CD4-positive, alpha-beta T cell (primary cell): ENCODE measurements at regions not wholly inside any gene's neighbourhood (a gene's known extent, or its start where the extent isn't known, plus 50 kb on each side); places are given as distances from the start of the nearest gene placed in this dataset.

Experiments
- ATAC-seq: fragments of 200-7000 bp; cut with Tn5 transposase; one replicate; pipeline ENCODE4 v1.10.0; 2022; ENCODE audit warnings: mild to moderate bottlenecking; ENCODE audit not compliant: poor library complexity
- CTCF ChIA-PET: fragments of 350-600 bp; sonication (Branson Sonifier 250); formaldehyde crosslinking; loops from one replicate; lab custom pipeline; 2021; ENCODE audit warnings: antibody characterized with exemption, inconsistent platforms; lab: Charles Lee
- POLR2A ChIA-PET: fragments of 350-600 bp; sonication (Branson Sonifier 250); formaldehyde crosslinking; loops from one replicate; lab custom pipeline; 2021; ENCODE audit warnings: antibody characterized with exemption, inconsistent platforms; lab: Charles Lee
- DNase-seq, 14 experiments: peaks; one replicate each; pipeline ENCODE4 v3.0.0-alpha.2; 2013 to 2020; ENCODE audit warnings: mixed read lengths in 2 of 14
- H3K27ac ChIP-seq, 2 donors: one replicate each; pipeline versions ENCODE4 v1.5.1 to v1.7.0; 2013; ENCODE audit warnings: low read length in 2 of 2, low read depth in 1 of 2, mild to moderate bottlenecking in 1 of 2
- H3K27me3 ChIP-seq, 2 experiments: 1 replicate in 1 of 2; 2 replicates in 1 of 2; pipeline versions ENCODE4 v1.6.1 to v1.7.0; 2013; ENCODE audit warnings: low read length in 2 of 2, control low read depth in 1 of 2, mild to moderate bottlenecking in 1 of 2, moderate library complexity in 1 of 2; ENCODE audit not compliant: insufficient read depth in 2 of 2, control insufficient read depth in 1 of 2
- H3K36me3 ChIP-seq: one replicate; pipeline ENCODE4 v1.6.1; 2013; ENCODE audit warnings: low read length, control low read depth; ENCODE audit not compliant: insufficient read depth
- H3K4me1 ChIP-seq: one replicate; pipeline ENCODE4 v1.6.1; 2013; ENCODE audit warnings: low read length, control low read depth; ENCODE audit not compliant: insufficient read depth
- H3K4me3 ChIP-seq: one replicate; pipeline ENCODE4 v1.5.1; 2013; ENCODE audit warnings: mild to moderate bottlenecking, low read length, moderate library complexity
- H3K9me3 ChIP-seq, 2 experiments: 1 replicate in 1 of 2; 2 replicates in 1 of 2; pipeline versions ENCODE4 v1.6.1 to v1.7.0; 2013; ENCODE audit warnings: low read length in 2 of 2, mild to moderate bottlenecking in 2 of 2, control low read depth in 1 of 2, moderate library complexity in 1 of 2; ENCODE audit not compliant: control insufficient read depth in 1 of 2, insufficient read depth in 1 of 2
- H3K27ac Mint-ChIP-seq: one replicate; pipeline ENCODE4 v1.8.0; 2020; ENCODE audit warnings: mixed read lengths
- H3K27me3 Mint-ChIP-seq: one replicate; pipeline ENCODE4 v1.8.0; 2021; ENCODE audit warnings: mixed read lengths
- H3K36me3 Mint-ChIP-seq: one replicate; pipeline ENCODE4 v1.8.0; 2021; ENCODE audit warnings: low read depth, mixed read lengths
- H3K4me1 Mint-ChIP-seq: one replicate; pipeline ENCODE4 v1.8.0; 2021; ENCODE audit warnings: low read depth, mixed read lengths
- H3K4me3 Mint-ChIP-seq: one replicate; pipeline ENCODE4 v1.8.0; 2020; ENCODE audit warnings: mild to moderate bottlenecking, mixed read lengths
- H3K9me3 Mint-ChIP-seq: one replicate; pipeline ENCODE4 v1.8.0; 2020; ENCODE audit warnings: mixed read lengths
- CTCF ChIP-seq: fragments of 200-600 bp; IDR thresholded peaks from one replicate; pipeline ENCODE4 v1.8.0; 2022; ENCODE audit warnings: antibody characterized with exemption, mild to moderate bottlenecking
- intact Hi-C, 2 experiments: fragments of 100-400 bp; cut with DNase I in 1 of 2; cut with micrococcal nuclease in 1 of 2; formaldehyde crosslinking; loops; one replicate each; pipeline versions ENCODE4 v1.15.1 to v1.9.0; 2023 to 2025; cut with DNase I, micrococcal nuclease

- Mint-ChIP-seq H3K36me3 (no peaks in the 10 kb centered on the region), H3K4me1 (no peaks in the 10 kb centered on the region), H3K9me3 (peaks cover 7% of the 10 kb centered on the region), H3K27me3 (no peaks in the 10 kb centered on the region), H3K4me3 (no peak overlapping the region), H3K27ac (no peak overlapping the region)
- Histone ChIP-seq H3K27me3 (no peaks in the 10 kb centered on the region), H3K36me3 (no peaks in the 10 kb centered on the region), H3K4me1 (no peaks in the 10 kb centered on the region), H3K4me3 (no peak overlapping the region), H3K9me3 (peaks cover 0 to 3% of the 10 kb centered on the region in 2 experiments), H3K27ac (no peak overlapping the region)
- intact Hi-C loops, result no loop called here
- no peak for TF ChIP-seq CTCF
- DNase-seq, result no peak
- ChIA-PET POLR2A (no interaction called here), CTCF (no interaction called here)
- no peak for ATAC-seq
Measured at GRCh38 chr6:50305660-50306059, 255.9 kb upstream of the DEFB112 start.

GRCh38 chr6:50318536-50318935, 268.8 kb upstream of the DEFB112 start:
- no peaks in the 10 kb centered on the region for H3K36me3 ChIP-seq
- no peaks in the 10 kb centered on the region for H3K4me1 ChIP-seq
- H3K27me3 ChIP-seq, result no peaks in the 10 kb centered on the region
- H3K27ac ChIP-seq, result no peak overlapping the region
- no peak for ATAC-seq
- Mint-ChIP-seq H3K4me1 (no peaks in the 10 kb centered on the region), H3K36me3 (no peaks in the 10 kb centered on the region), H3K4me3 (no peak overlapping the region), H3K27ac (no peak overlapping the region), H3K27me3 (no peaks in the 10 kb centered on the region), H3K9me3 (peaks cover 1% of the 10 kb centered on the region)
- no peak overlapping the region for H3K4me3 ChIP-seq
- no peak for TF ChIP-seq CTCF
- CTCF ChIA-PET, result no interaction called here
- H3K9me3 ChIP-seq, result peaks cover 0 to 6% of the 10 kb centered on the region in 2 experiments
- DNase-seq, result no peak
- intact Hi-C loops, result no loop called here
- POLR2A ChIA-PET, result no interaction called here

- no peak for TF ChIP-seq CTCF
- Histone ChIP-seq H3K27me3 (no peaks in the 10 kb centered on the region), H3K36me3 (no peaks in the 10 kb centered on the region), H3K9me3 (peaks cover 0 to 5% of the 10 kb centered on the region in 2 experiments), H3K4me3 (no peak overlapping the region), H3K4me1 (no peaks in the 10 kb centered on the region), H3K27ac (no peak overlapping the region)
- ATAC-seq, result no peak
- DNase-seq, result no peak
- Mint-ChIP-seq H3K27ac (no peak overlapping the region), H3K9me3 (peaks cover 4% of the 10 kb centered on the region), H3K27me3 (no peaks in the 10 kb centered on the region), H3K36me3 (no peaks in the 10 kb centered on the region), H3K4me1 (no peaks in the 10 kb centered on the region), H3K4me3 (no peak overlapping the region)
- ChIA-PET CTCF (no interaction called here), POLR2A (no interaction called here)
- intact Hi-C loops, result no loop called here
Measured at GRCh38 chr6:50330347-50330746, 280.6 kb upstream of the DEFB112 start.
